NCI-H146 (cell line): ENCODE measurements at regions not wholly inside any gene's neighbourhood (a gene's known extent, or its start where the extent isn't known, plus 50 kb on each side); places are given as distances from the start of the nearest gene placed in this dataset.
"Not testable (repeated sequence)": the region's sequence is repeated elsewhere in the genome, so short reads cannot be mapped to it uniquely, and the experiment has no call there.

Source experiments
- DNase-seq: peaks from one replicate; lab custom pipeline; 2025; lab: John Stamatoyannopoulos, UW

DNA sequence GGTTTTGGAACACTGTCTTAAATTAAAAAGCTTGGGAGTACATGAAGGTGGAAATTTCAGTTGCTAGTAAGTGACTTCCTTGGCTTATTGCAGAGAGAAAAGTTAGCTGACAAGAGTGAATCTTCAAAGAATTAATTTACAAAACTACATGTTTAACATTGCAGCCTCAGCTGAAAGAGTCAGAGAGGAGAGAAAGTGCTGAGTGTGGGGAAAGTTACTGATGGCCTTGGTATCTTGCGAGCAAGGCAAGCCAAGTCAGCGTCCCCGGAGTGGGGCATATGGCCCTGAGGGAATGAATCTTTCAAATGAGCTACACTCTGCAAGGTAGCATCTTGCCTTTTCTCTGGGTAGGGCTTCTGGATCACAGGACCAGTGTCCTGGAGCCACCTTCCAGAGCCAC is 131.3 kb downstream of the LPIN1 start:
- no peak for DNase-seq

DNA sequence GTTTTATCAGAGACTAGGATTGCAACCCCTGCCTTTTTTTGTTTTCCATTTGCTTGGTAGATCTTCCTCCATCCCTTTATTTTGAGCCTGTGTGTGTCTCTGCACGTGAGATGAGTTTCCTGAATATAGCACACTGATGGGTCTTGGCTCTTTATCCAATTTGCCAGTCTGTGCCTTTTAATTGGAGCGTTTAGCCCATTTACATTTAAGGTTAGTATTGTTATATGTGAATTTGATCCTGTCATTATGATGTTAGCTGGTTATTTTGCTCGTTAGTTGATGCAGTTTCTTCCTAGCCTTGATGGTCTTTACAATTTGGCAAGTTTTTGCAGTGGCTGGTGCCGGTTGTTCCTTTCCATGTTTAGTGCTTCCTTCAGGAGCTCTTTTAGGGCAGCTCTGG is 138.8 kb downstream of the LPIN1 start:
- not testable (repeated sequence) for DNase-seq

DNA sequence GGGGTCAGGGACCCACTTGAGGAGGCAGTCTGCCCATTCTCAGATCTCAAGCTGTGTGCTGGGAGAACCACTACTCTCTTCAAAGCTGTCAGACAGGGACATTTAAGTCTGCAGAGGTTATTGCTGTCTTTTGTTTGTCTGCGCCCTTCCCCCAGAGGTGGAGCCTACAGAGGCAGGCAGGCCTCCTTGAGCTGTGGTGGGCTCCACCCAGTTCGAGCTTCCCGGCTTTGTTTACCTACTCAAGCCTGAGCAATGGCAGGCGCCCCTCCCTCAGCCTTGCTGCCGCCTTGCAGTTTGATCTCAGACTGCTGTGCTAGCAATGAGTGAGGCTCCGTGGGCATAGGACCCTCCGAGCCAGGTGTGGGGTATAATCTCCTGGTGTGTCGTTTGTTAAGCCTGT is 140.5 kb downstream of the LPIN1 start:
- not testable (repeated sequence) for DNase-seq

DNA sequence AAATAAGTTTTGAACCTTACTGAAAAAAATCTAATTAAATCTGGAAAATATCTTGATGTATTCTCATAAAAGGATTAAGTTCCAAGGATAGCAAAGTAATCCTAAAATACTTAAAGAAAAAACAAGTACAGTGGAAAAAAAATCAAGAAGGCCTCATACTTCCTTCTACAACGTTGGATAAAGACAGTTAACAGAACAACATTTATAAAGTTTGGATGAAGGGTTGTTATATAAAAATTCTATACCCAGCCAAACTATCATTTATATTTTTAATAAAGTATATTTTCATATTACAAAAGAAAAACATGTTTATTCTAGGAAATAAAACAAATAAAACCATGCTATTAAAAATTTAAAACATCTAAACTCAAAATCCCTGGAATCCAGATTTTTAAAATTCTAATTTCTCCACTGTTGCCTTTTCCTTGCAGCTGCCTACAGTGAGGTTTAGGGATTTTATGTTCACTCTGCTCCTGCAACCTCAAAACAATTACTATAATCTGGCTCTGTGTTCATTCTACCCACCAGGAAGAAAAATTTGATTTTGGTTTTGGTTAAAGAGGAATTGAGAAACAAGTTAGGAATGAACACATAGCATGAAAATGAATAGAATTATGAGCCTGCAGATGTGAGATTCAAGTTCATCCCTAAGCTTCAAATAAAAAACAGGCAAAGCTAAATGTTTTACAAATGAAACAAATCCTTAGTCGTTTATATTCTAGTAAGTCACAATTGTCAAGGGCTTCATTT is 142.8 kb downstream of the LPIN1 start:
- DNase-seq, result no peak

DNA sequence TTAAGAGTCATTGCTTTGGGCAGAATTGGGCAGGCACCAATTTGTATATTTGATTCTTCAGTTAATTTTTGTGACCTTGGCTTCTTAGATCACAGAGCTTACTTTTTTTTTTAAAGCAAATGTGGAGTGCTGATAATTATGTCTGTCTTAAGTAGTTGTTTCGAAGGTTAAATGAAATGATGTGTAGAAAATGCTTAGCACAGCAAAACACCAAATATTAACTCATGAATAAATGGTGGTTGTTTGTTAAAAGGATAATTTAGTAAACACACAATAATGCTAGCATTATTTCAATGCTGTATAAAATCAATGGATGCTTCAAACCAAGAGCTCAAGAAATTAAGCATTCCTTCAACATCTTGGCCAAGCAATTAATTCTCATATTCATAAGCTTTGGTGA is 143.4 kb downstream of the LPIN1 start:
- no peak for DNase-seq

DNA sequence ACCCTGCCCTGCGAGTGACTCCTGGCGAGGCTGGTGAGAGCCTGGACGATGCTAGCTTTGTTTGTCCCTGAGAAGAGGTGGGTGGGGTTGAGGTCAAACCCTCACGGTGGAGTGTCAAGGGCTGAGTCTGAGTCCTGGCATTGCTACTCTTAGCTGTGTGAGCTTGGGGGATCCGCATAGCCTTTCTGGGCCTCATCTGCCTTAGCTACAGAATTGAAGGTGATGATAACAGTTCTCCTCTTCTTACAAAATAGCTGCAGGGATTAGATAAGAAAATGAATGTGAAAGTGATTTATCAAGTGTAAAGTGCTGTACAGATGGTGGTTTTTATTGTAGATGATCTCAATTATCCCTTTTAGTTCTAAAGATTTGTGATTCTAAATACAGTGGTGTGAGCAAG is 144.6 kb downstream of the LPIN1 start:
- DNase-seq, result no peak

DNA sequence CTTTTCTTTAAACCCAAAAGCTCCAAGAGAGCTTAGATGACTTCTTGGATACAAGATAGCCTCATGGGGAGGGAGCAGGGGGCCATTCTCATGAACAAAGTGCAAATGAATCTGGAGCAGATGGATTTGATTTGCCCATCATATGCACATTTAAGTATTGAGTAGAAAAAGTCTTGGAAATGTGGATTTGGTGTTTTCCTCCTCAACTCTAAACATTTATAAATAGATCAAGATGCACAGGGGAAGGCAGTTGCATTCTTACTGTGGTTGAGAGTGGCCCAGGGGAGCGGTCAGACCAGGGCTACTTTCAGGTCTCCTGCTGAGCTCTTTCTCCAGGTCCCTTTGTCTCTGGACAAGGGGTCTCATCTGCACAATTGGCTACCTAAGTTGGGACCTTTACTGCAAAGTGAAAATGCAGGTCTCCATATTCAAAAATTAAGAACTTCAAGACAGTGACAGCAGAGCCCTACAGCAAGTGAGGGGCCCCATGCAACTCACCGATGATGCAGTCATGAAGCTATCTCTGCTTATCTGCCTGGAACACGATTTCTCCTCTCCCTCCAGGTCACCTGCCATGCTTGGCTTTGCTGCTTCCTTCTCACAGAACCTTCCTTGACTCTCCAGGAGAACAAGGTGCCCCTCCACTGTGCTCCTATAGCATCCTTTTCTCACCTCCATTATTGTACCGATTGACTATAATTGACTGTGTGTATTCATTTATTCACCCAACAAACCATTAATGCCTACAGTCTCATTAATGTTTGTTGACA is 145.4 kb downstream of the LPIN1 start:
- no peak for DNase-seq

DNA sequence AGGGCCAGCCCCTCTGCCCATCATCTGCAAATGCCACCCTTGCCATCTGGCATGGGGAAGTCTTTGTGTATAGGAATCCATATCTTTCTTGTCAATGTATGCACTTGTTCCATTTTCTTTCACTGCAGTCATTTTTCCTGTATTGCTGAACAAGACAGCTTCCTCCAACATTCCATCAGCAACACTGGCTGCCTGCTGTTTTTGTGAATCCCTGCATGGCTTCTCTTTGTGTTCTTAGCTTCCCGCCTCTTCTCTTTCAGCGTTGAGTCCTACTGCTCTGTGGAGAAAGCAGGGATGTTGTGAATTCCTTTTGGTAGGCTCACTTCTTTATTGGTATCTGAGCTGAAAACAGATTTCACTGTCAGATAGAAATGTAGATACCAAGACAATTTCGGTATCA is 150.0 kb downstream of the LPIN1 start:
- no peak for DNase-seq

DNA sequence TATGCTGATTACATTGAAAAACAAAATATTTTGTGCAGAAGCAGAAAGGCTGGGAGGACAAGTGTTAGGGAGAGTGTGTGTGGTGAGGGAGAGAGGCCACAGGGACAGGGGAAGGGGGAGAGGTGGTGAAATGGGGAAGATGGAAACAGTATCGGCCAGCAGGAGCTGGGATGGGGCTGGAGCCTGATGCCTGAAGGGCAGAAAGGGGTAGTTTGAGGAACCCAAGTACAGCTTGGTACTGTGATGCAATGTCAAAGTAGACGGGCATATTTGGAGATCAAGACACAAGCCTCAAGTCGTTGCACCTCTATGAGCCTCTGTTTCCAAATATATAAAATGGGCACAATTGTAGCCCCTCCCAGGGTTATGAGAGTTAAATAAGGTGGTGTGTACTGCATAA is 152.1 kb downstream of the LPIN1 start:
- no peak for DNase-seq

DNA sequence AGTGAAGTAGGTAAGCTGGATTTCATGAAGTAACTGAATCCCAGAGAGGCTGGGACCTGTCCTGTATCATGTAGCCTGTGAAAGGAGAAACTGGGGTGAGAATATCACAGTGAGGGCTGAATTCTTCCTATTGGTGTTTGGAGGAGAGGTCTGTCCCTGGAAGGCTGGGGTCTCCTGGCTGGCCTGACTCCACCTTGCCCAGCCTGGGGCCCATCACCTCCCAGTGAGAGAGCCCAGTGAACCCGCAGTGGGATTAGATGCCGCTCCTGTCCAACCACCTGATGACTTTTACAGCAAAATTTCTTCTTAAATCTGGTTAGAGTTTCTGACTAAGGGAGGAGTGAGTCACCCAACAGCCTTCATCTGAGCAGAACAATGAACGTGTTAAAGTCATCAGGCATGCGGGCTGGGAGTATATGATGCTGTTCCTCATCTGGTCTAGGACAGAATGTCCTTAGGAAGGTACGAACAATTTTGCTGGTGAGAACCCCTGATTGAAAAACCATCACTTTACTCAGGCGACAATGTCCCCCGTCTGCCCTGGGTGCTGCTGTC is 152.9 kb downstream of the LPIN1 start:
- no peak for DNase-seq

DNA sequence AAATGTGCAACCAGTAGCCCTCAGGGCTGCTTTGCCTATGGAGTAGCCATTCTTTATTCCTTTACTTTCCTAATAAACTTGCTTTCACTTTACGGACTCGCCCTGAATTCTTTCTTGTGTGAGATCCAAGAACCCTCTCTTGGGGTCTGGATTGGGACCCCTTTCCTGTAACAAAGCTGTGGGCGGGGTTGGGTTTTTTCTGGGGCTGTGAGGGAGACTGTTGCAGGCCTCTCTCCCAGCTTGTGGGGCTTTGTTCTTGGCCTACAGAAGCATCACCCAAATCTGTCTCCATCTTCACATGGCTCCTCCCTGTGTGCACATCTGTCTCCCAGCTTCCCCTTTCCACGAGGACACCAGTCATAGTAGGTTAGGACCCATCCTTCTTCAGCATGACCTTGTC is 154.5 kb downstream of the LPIN1 start:
- not testable (repeated sequence) for DNase-seq

DNA sequence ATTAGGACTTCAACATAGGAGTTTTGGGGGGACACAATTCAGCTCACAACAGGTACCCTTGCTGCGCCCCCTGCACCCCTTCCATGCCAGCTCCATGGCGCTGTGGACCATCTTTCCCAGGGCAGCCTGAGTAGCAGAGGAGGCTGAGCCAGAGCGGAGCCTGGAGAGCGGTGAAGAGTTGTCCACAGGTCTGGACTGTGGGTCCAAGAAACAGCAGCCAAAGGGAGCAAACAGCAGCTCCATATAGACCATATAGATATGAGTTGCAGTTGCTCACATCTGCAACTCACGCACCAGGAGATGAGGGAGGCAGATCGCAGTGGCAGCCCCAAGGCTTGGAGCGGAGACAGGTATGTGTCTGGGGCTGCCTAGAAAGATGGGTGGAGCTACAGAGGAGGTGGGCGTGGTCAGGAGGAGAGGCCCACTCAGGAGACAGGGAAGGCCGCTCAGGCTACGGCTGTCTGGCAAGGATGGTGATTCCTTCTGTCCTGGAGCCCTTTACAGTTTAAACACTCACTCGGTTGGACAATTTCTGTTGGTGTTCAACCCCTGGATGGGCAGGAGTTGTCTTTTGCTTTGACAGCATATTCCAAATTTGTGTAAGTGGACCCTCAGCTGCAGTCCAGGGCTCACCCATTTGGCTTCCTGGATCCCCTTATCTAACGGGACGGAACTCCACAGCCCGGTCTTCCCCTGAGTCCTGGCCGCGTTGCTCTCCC is 155.1 kb downstream of the LPIN1 start:
- DNase-seq, result no peak

DNA sequence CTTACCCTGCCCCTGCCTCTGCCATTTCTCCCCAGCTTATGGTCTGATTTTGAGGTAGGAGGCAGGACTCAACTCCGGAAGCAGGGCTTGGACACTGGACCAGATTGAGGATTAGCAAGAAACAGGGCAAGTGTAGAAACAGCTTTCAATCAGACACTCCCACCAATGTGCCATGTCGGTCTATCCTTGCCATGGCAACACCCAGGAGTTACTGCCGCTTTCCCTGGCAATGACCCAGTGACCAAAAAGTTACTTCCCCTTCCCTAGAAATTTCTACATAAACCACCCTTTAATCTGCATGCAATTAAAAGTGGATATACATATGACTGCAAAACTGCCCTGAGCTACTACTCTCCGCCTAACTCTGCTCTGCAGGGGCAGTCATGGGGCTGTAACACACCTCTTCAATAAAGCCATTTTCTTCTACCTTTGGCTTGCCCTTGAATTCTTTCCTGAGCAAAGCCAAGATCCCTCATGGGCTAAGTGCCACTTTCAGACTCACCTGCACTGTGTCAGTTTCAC is 156.7 kb downstream of the LPIN1 start:
- DNase-seq, result no peak

DNA sequence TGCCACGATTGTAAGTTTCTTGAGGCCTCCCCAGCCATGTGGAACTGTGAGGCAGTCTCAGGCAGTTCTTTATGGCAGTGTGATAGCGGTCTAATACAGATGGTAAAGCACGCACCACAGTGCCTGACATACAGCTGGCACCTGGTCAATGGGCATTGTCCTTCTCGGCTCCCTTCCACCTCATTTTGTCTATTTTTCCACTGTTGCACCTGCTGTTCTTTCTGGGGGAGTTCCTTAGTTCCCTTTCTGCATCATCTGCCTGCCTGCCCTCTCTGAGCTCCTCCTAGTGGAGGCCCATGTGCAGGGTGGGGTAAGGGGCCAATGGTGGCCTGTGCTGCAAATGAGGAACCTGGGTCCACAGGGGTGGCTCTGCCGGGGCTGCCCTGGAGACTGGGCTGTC is 157.6 kb downstream of the LPIN1 start:
- DNase-seq, result no peak

DNA sequence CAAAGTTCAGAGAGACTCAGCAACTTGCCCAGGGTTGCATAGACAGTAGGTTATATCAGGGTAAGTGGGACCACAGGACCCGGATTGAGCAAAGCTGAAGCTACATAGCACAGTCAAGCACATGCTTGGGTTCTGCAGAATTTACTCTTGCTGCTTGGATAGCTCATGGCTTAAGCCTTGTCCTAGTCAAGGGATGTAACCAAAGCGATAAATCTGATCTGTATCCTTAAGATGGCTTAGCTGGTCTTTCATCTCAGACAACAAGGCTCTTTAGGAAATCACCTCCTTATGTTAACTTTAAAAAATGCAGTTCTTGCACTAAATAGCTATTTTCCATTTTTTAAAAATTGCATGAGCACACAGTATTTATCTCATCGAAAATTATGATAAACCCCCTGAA is 158.5 kb downstream of the LPIN1 start:
- no peak for DNase-seq

DNA sequence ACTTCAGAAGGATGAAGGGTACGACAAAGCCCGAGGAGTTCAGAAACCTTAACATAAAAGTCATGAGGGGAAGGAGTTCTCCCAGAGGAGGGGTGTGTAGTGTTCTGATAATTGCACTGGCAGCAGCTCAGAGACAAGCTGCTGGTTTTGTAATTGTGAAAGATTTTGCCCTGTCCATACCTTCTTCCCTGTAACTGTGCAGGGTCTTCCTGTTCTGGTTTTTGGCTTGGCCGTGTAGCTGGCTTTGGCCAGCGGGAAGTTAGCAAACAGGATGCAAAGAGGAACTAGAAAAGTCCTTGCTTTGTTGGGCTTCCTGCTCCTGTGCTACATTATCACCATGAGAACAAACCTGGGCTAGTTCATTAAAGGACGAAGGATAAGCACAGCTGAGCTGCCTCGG is 160.8 kb downstream of the LPIN1 start:
- DNase-seq, result no peak

DNA sequence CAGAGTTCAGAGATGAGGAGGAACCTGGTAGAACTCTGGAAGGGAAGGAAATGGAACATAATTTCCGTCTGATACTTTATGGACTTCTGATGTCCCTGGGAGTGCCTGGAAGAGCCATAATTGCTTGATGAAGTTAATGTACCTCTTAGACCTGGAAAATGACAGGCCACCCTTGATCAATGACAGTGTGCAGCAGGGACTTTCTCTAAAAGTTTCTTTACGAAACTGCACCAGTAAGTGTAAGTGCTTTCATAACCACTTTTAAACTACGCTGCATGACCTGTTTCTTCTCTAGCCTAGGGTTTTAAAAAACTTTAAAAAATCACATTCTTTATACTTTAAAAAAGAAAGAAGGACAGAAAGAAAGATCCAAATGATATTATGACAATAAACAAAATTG is 164.5 kb downstream of the LPIN1 start:
- DNase-seq, result no peak

DNA sequence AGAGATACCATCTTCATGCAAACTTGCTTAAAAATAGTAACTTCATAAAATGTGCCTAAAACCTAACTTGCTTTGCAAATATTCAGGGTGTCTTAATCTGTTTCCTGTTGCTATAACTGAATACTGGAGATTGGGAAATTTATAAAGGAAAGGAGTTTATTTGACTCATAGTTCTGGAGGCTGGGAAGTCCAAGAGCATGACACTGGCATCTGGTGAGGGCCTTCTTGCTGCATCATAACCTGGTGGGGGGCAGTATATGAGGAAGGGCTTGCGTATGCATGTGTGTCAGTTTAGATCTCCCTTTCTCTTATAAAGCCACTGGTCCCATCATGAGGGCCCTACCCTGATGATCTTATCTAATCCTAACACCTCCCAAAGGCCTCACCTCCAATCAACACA is 166.5 kb downstream of the LPIN1 start:
- DNase-seq, result no peak

DNA sequence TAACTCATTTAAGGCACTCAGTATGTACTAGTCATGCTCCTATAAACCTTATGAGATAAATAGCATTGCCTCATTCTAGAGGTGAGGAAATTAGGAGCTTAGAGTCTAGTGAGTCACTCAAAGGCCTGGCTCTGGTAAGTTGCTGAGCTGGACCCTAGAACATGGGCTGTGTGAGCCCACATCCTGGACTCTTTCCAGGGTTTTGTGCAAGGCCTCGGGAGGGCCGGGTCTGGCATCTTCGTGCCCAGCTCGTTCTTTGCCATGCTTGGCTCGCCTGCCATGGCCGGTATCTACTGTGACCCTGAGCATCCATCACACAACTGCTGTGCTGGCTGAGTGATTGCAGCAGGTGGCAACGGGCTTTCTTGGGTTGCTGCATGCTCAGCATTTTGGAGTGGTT is 168.0 kb downstream of the LPIN1 start:
- DNase-seq, result no peak

DNA sequence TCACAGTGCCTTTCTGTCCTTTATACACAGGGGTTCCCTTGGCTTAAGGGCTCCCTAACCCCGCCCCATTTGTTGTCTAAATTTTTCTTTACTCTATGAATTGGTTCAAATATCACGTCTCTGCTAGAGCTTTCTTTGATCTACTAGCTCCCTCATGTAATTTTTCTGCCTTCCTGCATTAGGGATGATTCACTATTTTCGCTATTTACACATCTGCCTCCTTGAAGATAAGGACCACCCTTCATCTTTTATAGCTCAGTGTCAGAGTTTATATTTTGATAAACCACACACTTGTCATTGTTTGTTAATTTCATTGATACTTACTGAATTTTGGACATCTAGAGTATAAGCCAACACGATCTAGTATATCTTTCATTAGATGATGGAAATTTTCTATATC is 169.2 kb downstream of the LPIN1 start:
- no peak for DNase-seq

DNA sequence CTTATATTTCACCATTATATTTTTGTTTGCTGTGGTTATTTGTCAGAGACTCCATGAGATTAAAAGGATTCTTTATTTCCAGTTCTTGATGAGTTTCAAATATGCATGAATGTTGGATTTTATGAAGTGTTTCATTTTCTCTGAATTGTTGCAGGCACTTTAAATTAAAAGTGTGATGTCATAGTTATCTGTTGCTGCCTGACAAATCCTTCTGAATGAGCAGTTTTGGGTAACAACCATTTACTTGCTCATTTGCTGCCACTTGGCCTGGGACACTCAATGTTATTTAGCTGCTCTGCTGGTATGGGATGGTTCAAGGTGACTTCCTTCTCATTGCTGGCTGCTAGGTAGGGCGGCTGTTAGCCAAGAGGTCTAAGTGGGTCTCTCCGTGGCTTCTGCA is 173.5 kb downstream of the LPIN1 start:
- DNase-seq, result no peak

DNA sequence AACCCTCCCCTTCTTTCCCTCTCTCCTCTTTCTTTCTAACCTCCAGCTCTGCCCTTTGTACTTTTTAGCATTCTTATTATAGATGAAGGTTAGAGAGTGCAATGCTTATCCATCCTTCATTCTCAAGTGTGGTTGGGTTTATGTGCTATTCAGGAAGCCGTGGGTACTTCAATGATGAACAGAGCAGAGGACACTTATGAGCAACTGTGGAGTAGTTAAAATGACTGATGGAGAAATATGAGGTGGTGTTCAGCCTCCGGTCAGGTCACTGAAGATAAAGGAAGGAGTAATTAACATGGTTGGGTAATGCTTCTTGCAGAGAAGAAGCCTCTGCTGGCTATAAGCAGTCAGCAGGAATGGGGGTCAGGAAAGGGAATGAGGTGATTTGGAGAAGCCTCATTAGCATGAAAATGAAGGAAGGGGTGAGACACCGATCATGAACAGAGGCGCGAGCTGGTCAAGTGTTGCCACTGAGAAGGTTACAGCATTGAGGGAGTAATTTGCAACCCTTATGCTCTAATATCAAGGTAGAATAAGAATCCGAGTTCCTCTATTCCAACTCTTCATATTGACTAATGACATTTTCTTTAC is 174.7 kb downstream of the LPIN1 start:
- no peak for DNase-seq
